Hypothalamus (tissue), 51 donors: ENCODE measurements at regions not wholly inside any gene's neighbourhood (a gene's known extent, or its start where the extent isn't known, plus 50 kb on each side); places are given as distances from the start of the nearest gene placed in this dataset.
"Not testable (repeated sequence)": the region's sequence is repeated elsewhere in the genome, so short reads cannot be mapped to it uniquely, and the experiment has no call there.

Experiments
- DNase-seq, 51 donors: peaks; one replicate each; lab custom pipeline; 2025; lab: John Stamatoyannopoulos, UW

DNA sequence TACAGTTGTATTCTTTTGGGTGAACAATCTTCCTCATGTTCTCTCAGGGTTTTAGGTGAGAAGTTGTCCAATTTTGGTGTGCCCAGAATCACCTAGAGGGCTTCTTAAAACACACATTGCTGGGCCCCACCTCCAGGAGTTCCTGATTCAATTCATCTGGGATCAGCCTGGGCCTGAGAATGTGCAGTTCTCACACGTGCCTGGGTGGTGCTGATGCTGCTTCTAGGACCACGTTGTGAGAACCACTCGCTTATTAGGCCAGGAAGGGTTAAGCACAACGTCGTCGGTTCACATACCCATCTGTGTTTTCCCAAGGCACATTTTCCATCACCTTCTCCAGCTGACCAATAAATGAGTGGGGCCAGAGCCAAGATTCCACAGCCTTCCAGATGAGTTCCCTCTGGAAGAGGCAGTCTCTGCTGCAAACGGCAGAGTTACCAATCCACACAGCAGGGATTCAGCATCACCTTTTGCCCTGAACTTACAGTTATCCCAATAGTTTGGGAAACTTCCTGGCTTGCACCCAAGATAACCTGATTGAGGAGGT, 277.7 kb upstream of the HNRNPA3 start:
- DNase-seq: no peak

DNA sequence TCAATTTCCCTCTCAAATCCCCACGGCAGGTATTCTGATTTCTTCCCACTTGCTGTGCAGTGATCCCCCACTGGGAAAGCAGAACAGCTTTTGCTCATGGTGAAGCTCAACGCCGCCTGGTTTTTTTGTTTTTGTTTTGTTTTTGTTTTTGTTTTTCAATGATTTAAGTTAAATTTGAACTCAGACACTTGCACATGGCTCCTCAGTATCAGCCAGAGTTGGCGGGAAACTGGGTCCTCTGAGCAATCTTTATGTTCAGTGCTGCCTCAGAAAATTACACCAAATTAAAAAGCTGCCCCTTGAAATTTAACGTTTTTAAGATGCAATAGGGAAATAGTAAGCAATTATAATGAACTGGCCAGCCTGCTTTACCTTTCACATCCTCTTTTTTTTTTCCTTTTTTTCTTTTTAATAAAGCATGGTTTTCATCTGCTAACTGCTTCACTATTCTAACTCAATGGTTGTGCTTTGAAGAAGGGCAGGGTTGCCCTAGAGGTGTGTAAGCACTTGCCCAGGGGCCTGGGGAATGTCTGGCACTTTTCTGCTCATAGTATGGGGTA, 277.0 kb upstream of the HNRNPA3 start:
- no peak for DNase-seq

DNA sequence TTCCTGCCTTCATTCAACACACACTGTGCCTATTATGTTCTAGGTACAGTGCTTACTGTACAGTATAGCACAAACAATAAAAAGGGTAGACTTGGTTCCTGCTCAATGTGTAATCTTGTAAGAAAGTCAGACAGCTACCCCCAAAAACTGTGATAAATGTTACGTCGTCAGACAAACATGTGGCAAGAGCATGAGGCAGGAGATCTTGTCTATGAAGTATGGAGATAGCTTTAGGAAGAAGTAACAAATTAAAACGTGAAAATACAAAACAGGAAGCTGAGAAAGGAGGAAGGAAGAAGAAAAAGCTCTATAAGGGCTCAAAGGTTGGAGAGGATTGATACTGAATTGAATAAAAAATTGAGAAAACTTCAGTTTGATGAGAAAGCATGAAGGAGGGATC, 276.2 kb upstream of the HNRNPA3 start:
- no peak for DNase-seq

DNA sequence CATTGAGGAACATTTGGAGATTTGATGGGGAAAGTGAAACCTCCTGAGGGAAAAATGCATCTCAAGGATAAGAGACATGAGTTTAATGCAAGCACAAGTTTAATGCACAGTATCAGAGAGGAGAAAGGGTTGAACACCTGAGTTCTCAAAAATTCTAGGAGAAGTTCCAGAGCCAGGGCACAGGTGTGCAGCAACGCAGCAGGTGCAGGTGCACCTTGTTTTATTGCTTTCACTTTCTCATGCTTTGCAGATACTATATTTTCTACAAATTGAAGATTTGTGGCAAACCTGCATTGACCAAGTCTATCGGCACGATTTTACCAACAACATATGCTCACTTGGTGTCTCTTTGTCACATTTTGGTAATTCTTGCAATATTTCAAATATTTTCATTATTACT, 267.6 kb upstream of the HNRNPA3 start:
- no peak for DNase-seq

DNA sequence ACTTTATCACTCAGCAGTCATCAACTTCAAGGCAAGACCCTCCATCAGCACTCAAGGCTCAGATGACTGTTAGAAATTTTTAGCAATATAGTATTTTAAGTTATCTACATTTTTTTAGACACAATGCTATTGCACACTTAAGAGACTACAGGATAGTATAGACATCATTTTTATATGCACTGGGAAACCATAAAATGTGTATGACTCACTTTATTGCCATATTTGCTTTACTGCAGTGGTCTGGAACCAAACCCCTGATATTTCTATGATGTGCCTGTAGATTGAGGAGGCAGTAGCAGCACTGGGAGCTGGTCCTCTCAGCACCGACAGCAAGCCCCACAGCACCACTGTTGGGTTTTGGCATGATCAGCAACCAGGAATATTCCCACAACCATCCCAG, 264.8 kb upstream of the HNRNPA3 start:
- no peak for DNase-seq

DNA sequence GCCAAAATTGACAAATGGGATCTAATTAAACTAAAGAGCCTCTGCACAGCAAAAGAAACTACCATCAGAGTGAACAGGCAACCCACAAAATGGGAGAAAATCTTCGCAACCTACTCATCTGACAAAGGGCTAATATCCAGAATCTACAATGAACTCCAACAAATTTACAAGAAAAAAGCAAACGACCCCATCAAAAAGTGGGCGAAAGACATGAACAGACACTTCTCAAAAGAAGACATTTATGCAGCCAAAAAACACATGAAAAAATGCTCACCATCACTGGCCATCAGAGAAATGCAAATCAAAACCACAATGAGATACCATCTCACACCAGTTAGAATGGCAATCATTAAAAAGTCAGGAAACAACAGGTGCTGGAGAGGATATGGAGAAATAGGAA, 261.4 kb upstream of the HNRNPA3 start:
- DNase-seq: not testable (repeated sequence)

DNA sequence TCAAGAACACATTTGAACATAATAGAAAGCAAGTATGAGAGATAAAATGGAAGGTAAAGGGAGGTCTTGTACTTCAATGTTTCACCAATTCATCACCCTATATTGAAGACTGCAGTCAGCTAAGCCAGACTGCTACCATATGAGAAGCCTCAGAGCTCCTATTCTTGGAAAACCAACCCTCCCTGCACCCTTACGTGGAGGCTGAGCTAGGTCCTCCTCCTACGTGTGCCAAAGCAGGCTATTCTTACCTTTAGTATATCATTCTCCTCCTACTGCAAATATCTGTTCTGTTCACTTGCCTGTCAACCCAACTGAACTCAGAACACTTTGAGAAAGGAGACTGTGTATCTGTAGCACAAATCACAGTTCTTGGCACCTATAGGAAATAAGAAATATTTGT, 255.8 kb upstream of the HNRNPA3 start:
- DNase-seq: no peak

DNA sequence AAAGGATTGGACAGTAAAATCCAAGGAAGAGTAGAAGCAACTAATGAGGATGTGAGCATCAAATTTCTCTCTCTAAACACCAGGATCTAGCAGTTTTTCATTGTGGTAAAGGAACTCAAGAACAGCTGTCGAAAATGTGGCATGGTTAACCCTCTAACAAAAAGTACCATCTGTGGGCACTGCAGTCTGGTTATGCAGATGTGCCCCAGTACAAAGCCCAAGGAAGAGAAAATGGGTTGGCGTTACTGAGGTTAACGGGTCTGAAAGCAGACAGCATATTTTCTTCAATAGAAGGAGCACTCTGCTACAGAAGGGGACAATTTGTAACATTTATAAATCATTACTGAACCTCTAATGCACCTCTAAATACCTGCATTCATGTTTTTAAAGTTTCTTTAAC, 253.0 kb upstream of the HNRNPA3 start:
- no peak for DNase-seq

DNA sequence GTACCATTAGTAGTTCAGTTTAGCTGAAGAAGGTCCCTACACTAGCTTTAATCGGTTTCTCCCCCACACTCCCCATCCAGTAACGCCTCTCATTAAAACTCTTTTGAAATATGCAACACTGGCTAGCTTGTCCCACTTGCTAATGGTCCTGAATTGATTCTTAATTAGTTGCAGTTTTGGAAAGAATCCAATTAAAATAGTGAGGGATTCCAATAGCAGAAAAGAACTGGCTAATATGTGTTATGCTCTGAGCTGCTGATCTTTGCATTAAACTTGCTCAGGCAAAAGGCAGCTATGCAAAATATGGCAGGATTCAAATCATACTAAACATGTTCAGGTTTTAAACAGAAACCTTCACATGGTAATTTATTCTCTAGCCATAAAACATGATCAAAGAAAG, 252.5 kb upstream of the HNRNPA3 start:
- no peak for DNase-seq

DNA sequence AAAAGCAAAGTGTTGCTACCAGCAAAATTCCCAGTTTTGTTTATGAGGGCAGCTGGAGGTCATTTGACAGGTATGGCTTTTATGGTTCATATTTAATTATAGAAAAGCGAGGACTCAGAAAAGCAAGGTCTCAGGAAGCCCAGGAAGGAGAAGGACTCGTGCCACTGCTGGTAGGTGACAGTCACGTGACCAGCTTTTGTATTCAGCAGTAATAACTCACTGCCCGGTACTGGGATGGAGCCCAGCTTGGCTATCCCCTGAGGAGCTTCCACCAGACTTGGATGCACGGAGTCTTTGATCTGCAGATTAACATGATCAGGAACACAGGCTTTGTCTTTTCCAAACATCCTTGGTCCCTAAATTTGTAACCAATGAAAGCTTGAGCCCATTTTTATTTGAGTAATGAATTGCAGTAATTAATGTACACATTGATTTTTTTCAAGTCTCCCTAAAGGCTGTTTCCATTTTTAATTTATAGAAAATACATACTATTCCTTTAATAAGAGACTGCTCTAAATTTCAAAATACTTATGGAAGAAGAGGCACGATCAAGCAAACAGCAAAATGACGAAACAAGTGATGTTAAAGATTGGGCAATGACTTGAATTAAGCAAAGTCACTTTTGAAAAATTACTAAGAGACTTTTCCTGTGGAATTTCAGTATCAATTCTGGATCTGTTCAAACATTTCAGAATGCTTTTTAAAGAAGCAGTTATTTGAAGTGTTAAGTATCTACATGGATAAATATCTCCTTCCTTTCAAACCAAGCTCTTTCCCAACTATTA, 251.7 kb upstream of the HNRNPA3 start:
- peak in 5 of 51 donors; percentile 0 to 3 (median 1) for DNase-seq

DNA sequence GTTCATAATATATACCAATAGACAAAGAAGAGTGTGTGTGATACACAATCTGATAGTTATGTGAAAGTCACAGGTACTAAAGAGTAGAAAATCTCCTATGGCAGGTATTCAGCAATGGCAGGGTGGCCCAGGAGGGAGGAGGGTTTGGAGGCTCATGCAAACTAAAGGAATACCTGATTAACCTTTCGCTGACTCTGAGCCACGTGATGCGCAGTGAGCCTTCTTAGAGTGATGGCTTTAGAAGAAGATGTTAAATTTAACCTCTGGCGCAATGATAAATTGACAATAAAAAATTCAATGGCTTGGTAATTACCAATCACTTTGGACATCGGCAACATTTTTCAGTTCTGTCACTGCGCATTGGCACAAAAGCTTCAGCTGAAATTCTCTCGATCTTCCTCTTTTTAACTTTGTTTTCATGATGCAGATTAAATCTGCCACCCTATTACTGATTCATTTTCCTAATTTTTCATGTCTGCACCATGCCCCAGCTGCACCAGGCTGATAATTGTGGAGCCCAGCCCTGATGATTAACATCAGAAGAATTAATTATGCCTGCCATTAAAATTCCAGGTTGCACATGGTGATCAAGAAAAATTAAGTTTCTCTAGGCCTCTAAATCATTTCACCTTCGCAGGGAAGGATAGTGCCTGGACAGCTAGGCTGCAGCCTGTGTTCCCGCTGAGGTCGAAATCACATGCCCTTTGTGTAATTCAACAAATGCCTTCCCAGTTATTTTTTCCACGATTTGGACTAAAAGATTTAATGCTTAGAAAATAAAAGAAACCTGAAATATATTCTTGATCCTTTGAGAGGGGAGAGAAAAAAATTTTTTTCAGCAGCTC, 250.6 kb upstream of the HNRNPA3 start:
- DNase-seq: no peak

DNA sequence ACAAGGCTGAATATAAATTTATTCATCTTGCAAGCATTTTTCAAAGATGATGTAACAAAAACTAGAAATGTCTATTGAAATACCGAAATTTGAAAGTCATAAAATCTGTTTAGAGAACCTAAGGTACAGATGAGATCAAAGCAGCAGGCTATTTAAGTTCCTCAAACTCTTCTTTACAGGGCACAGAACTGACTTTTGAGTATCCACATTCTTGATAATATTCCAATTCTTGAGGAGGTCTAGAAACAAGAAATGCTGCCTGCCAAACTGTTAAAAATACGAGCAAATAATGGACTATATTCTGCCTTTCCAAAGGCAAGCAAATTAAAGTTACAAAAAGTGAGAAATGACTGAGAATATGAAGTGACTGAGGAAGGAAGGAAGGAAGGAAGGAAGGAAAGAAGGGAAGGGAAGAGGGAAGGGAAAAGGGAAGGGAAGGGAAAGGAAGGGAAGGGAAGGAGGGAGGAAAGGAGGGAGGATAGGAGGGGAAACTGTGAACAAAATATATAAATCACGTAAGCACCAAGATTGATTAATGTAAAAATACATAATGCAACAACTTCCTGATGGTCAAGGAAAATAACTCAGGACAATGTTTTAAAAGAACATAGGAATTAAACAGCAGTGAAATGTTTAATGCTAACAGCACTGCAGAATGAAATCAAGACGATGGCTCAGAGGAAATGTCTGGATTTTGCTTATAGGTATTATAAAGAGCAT, 248.9 kb upstream of the HNRNPA3 start:
- no peak for DNase-seq

DNA sequence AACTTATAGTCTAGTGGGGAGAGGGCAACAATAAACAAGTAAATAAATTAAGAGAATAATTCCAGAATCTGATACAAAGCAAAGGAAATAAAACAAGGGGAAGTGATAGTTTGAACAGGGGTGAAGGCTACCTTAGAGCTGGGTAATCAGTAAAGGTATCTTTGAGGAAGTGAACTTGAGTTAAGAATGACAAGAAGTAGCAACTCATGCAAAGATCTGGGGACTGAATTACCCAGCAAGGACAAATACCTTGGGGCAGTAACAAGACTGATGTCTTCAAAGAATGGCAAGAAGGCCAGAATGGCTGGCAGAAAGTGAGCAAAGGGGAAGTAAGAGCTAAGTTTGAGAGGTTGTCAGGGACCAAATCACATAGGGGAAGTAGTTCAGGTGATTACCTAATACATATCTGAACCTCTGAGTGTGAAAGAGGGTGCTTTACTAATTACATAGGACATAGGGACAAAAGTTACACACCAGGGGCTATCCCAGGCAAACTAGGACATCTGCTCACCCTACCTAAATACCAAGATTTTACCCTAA, 244.6 kb upstream of the HNRNPA3 start:
- DNase-seq: no peak

DNA sequence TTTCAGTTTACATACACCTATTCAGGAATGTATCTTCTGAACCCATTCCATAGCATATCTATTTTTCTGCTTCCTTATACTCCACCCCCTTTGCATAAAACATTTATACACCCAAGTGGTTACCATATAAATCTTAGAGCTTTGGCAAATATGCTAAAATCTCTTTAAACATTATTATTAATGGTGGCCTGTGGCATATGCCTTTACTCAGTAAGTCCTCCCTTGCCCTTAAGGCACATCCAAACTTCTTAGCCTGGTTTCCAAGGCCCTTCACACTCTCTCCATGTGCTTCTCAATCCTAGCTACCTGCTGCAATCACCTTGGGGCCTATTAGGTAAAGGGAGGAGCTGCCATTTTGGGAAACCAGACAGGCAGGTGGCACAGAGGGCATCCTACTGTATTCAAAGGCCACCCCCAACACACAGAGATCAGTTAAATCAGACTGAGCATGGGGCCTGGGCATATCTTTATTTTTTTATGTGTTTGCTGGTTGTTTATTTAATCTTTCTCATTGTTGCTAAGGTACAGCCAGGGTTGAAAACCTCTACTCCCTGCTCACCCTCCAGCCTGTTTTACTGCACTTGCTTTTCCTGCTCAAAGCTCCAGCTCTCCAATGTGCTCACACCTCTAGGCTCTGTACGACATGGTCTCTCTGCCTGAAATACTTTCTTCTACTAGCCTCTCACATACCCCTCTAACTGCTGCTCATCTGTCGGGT, 242.8 kb upstream of the HNRNPA3 start:
- DNase-seq: no peak

DNA sequence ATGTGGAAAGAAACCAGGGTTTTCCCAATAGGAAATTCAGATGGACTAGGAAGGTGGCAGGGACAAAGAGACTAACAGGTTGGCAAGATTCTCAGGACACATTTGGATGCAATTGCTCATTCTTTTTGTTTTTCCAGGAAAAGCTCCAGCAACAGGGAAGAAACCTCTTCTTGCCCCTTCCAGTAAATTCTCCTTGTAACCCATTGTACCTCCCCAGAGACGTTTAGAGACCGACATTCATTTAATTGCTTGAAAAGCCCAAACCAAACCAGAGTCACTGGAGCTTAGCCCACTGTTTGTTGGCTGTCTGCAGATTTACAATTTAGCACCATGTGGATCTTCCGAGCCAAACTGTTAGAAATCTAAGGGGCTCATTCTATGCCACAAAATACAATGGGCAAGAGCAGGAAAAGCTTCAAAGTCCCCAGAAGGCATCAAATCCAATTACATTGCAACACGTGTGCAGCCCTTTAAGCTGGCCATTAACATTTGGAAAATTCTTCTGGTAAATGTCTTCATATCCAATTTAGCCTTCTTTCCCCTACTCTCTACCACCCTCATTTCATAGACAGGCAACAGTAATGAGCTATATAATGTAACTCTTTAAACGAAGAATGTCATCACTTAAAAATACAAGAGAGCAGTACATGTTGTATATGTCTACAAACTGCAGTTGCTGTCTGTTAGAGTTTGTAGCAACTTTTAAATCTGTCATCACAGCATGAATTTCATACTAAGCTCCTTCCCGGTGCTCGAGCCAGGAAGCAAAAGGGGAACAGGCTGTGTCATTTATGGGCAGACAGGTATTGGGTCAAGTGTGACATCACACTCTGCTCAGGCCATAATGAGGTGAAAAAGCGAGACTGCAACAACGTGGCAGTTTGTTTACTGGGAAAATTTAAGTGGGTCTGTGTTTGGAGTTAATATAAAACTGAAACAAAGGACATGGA, 235.6 kb upstream of the HNRNPA3 start:
- peak in 5 of 51 donors; percentile 1 to 28 (median 9) for DNase-seq

DNA sequence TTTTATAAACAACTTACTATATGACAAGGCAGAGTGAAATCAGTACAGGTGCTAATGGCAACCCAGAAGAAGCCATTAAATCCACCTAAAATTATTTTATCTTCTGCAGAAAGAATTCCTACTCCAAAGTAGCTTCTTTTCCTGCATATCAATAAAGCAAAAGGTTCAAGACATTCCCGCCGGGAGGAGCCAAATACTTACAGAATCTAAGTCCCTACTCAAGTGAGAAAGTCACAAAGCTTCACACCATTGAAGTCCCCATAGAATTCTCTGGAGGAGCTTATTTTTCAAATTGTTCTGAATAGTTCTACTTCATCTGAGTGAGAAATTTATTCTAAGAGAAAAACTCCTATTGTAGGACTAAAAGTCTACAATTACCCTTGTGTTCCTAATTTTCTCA, 233.7 kb upstream of the HNRNPA3 start:
- no peak for DNase-seq

DNA sequence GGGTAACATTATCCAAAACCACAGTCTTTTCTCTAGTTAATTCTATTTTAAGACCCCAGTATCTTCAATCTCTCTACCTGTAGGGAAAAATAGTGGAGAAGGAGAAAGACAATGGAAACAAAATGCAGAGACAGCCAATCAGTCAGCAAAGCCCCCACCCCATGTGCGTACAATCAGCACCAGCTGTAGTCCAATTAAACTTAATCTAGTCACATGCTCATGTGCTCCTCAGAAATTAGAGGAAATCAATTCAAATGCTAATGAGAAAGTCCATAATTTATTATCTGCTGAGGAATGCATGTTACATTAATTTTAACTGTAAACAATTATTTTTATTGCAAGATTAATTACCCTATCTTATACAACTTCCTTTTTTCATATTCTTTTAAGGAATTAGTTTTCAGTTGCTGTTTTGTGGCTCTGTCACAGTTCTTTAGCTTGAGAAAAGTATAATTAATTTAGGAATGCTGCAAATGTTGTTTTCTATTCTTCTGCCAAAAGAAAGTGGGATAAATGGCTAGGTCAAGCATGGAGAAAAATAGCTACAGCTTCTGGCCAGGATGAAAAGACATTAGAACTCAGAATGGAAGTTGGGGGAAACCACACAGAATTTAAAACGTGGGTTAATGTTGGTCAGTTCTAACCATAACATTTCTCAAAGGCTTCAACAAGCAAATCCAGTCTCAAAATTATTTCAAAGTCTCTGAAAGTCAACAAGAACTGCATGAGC, 232.4 kb upstream of the HNRNPA3 start:
- DNase-seq: no peak

DNA sequence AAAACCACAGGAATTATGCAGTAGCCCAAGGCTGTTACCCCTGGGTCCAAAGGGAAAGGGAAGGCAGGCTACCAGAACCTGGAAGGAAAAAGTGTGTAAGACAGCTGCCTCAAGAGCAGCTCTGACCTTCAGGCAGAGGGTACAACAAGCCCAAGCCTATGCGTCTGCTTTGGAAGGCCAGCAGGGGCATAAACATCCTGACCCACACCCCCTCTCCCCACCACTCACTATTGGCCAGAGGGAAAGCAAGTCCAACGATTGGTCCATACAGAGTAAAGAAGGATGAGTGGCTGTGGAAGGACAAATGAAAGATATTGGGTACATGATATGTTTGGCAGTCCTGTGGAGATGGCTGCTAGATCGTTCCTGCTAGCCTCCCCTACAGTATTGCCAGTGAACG, 227.6 kb upstream of the HNRNPA3 start:
- DNase-seq: no peak
